GM19438 (cell line): ENCODE measurements at regions not wholly inside any gene's neighbourhood (a gene's known extent, or its start where the extent isn't known, plus 50 kb on each side); places are given as distances from the start of the nearest gene placed in this dataset.

Source experiments
- ATAC-seq: cut with Tn5 transposase; IDR thresholded peaks from one replicate; pipeline ENCODE4 v1.9.1; 2021; ENCODE audit warnings: low read depth; ENCODE audit not compliant: unreplicated experiment

GRCh38 chr4:115865736-115866135 lies 752.3 kb upstream of the NDST4 start:
- ATAC-seq = no peak

GRCh38 chr4:115852767-115853091 lies 739.3 kb upstream of the NDST4 start:
- ATAC-seq = no peak

- peak; percentile 68 for ATAC-seq
Observed at GRCh38 chr4:115851918-115852766, 738.7 kb upstream of the NDST4 start.

DNA sequence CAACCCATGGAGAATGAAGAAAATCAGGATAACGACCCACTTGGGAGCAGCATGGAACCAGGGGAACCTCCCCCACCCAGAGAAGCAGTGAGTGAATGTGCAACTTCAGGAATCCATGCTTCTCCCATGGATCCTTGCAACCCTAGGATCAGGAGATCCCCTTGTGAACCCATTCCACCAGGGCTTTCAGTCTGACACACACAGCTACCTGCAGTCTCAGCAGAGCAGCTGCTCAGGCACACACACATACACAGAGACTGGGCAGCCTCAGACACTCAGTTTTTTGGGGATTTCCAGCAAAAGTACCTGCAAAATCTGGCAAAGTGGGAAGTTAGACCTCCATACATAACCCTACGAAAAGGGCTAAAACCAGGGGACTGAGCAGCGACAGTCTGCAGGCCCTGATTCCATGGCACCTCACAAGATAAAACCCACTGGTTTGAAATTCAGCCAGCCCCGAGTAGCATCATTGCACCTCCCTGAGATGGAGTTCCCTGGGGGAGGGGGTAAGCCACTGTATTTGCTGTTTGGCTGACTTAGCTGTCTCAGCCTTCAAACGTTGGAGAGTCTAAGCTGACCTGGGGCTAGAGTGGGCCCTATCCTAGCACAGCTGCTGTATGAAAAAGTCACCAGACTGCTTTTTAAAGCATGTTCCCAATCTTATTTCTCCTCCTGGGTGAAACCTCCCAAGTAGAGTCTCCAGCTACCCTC lies 737.5 kb upstream of the NDST4 start:
- no peak for ATAC-seq

- ATAC-seq = no peak
Observed at GRCh38 chr4:115844180-115844579, 730.8 kb upstream of the NDST4 start.

DNA sequence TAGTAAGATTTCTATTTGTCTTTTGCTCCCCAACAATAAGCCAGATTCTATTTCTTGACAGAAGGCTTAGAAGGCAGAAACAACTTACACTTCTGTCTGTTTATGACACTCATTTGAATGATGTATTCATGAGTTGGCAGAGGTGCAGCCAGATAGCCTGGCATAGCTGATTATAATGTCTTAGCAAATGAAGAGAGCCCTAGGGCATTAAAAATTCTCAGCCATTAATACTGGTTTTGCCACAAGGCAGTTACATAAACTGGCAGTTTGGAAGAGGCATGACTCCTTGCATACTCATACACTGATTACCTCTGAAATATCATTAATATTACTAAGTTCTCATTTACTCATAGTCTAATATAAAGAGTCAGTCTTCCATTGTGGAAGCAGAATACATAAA lies 728.5 kb upstream of the NDST4 start:
- ATAC-seq = no peak

- no peak for ATAC-seq
Observed at GRCh38 chr4:115834441-115834840, 721.0 kb upstream of the NDST4 start.

GRCh38 chr4:115824630-115825029 lies 711.2 kb upstream of the NDST4 start:
- ATAC-seq = no peak

- no peak for ATAC-seq
Observed at GRCh38 chr4:115803825-115804224, 690.4 kb upstream of the NDST4 start.

- ATAC-seq = no peak
Observed at GRCh38 chr4:115790812-115791211, 677.4 kb upstream of the NDST4 start.

GRCh38 chr4:115781528-115782146 lies 668.2 kb upstream of the NDST4 start:
- no peak for ATAC-seq

DNA sequence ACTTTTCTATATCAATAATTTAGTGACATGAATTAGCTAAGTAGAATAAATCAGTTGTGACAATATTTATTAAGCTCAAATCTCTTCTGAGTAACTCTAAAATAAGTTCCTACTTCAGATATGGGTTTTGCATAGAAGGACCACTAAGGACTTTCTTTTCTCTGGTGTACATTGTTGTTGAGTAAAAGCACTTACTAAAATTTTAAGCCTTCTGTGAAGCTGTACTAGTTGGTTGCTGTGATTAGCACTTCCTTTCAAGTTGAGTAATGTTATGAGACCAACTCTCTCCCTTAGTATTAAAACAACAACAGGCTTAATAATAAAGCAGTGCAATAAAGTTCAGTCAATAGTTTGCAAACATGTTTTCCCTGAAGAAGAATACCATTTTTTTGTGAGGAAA lies 667.4 kb upstream of the NDST4 start:
- ATAC-seq = no peak

- no peak for ATAC-seq
Observed at GRCh38 chr4:115780268-115780667, 666.8 kb upstream of the NDST4 start.

DNA sequence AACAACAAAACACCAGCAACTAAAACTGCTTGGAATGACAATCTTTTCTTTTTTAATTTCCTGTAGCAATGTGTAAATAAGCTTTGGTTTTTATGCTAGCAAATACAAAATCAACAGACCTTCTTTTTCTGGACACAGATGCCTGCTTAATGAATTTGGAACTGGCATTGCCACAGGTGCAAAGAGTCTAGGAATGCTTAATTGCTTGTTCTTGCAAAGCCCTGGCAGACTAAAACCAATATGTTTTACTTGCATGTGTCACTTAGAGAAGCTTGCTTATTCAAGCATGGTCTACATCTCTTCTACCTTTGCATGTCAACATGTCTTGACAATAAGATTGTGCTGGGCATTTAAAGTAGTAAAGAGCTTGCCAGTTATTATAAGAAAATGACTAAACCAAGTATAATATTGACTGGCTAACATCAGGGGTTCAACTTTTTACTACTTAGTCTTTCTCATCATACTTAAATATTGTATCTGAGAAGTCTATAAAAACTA lies 656.7 kb upstream of the NDST4 start:
- ATAC-seq = no peak

DNA sequence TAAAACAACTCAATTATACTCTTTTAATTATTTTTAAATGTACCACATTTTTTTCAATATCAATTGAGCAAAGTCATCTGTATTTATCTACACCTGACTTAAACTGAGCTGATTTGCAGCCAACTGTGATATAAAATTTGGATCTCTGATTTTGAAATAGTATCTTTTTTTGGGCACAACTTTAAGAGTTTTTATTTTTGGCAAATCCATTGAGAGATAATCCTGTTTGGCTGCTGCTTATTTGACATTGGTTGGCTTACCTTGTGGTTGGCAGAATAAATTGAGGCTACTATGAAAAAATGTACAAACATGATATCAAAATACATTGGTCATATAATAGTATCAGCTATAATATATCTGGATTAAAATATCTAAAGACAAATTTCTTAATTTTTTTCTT lies 656.0 kb upstream of the NDST4 start:
- no peak for ATAC-seq

DNA sequence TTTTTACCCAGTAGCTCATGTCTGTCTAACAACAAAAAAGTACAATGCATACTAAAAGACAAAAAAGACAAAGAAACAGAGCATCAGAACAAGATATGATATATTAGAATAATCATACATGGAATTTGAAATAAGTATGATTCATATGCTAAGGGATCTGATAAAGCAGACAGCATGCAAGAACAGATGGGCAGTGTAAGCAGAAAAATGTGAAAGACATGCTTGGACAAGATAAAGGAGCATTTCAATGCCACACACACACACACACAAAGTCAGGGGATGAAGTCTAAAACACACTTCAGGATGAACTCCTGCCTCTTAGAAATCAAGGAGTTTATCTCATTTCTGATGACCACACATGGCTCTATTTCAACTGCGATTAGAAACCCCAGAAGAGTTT lies 649.6 kb upstream of the NDST4 start:
- ATAC-seq = no peak

- ATAC-seq = no peak
Observed at GRCh38 chr4:115759231-115759630, 645.8 kb upstream of the NDST4 start.

DNA sequence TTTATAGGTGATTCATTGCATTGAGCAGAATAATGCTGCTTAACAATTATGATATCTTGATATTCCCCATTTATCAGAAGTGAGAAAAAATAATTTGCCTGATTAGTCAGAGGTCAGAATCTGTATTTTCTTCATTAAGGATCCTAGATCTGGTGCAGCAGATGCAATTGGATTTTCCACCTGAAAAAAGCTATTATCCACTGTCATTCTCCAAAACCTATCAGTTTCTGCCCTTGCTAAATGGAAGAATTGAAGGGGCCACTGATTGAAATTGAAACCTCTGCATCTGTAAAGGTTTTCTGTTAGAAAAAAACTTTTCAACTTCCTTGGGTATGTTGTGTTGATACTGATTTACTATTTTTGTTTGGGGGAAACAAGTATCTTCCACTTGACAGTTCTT lies 636.0 kb upstream of the NDST4 start:
- ATAC-seq = no peak

- ATAC-seq = no peak
Observed at GRCh38 chr4:115740806-115741205, 627.4 kb upstream of the NDST4 start.

DNA sequence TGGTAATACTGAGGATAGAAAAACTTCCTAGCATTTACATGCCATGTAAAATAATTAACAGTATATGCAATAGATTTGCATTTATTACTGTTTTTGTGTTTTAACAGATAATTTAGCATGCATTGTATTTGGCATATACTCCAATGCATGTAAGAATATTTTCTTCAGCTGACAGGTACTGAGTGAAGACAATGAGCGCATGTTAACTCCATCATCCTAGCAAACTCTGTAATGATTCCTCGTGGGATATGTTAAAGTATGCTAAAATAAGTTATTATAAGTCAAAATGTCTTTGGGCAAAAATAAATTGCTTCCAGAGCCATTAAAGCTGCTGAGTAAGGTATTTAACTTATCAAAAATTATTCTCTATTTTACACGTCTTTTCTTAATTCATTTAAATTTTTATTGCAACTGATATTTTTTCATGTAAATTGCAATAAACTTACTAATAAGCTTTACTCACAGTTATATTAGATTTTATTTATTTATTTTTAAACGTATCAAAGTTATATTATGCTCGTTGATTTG lies 616.4 kb upstream of the NDST4 start:
- ATAC-seq = no peak

- ATAC-seq = no peak
Observed at GRCh38 chr4:115723621-115724020, 610.2 kb upstream of the NDST4 start.
